H9 (cell line): ENCODE measurements at regions not wholly inside any gene's neighbourhood (a gene's known extent, or its start where the extent isn't known, plus 50 kb on each side); places are given as distances from the start of the nearest gene placed in this dataset.

Source experiments
- DNase-seq: peaks from one replicate; pipeline ENCODE4 v3.0.0-alpha.2; 2017
- H2AFZ ChIP-seq: one replicate; pipeline ENCODE4 v1.6.1; 2013; ENCODE audit warnings: mild to moderate bottlenecking, low read length, control low read depth, moderate library complexity
- H2AK5ac ChIP-seq: 2 replicates; pipeline ENCODE4 v1.6.1; 2013; ENCODE audit warnings: low read length, control low read depth, mixed read lengths; ENCODE audit not compliant: insufficient read length
- H2BK120ac ChIP-seq: one replicate; pipeline ENCODE4 v1.6.1; 2013; ENCODE audit warnings: low read depth, mild to moderate bottlenecking, low read length, control low read depth, inconsistent platforms; ENCODE audit not compliant: poor library complexity, severe bottlenecking
- H2BK12ac ChIP-seq: 2 replicates; pipeline ENCODE4 v1.6.1; 2013; ENCODE audit warnings: low read length, control low read depth, mixed read lengths, low read depth; ENCODE audit not compliant: insufficient read length
- H2BK15ac ChIP-seq: 2 replicates; pipeline ENCODE4 v1.6.1; 2013; ENCODE audit warnings: low read depth, low read length, control low read depth
- H2BK20ac ChIP-seq: one replicate; pipeline ENCODE4 v1.6.1; 2013; ENCODE audit warnings: low read depth, mild to moderate bottlenecking, low read length, control low read depth, inconsistent platforms; ENCODE audit not compliant: poor library complexity, severe bottlenecking
- H2BK5ac ChIP-seq: 2 replicates; pipeline ENCODE4 v1.6.1; 2013; ENCODE audit warnings: low read length, control low read depth, mixed read lengths; ENCODE audit not compliant: insufficient read length
- H3K14ac ChIP-seq: 2 replicates; pipeline ENCODE4 v1.6.1; 2013; ENCODE audit warnings: low read length, control low read depth; ENCODE audit not compliant: insufficient read depth
- H3K18ac ChIP-seq: 2 replicates; pipeline ENCODE4 v1.6.1; 2013; ENCODE audit warnings: low read depth, mild to moderate bottlenecking, mixed read lengths, low read length, control low read depth; ENCODE audit not compliant: insufficient read length
- H3K23ac ChIP-seq: 2 replicates; pipeline ENCODE4 v1.6.1; 2013; ENCODE audit warnings: low read length, control low read depth, mixed read lengths, low read depth; ENCODE audit not compliant: insufficient read length
- H3K23me2 ChIP-seq: 2 replicates; pipeline ENCODE4 v1.6.1; 2013; ENCODE audit warnings: low read depth, mild to moderate bottlenecking, mixed read lengths, low read length, control low read depth; ENCODE audit not compliant: insufficient read length, poor library complexity, severe bottlenecking
- H3K27ac ChIP-seq: 2 replicates; pipeline ENCODE4 v1.5.1; 2013; ENCODE audit warnings: low read length, control low read depth, mixed read lengths, low read depth; ENCODE audit not compliant: insufficient read length
- H3K27me3 ChIP-seq: 2 replicates; pipeline ENCODE4 v1.6.1; 2013; ENCODE audit warnings: low read length, control low read depth, inconsistent platforms; ENCODE audit not compliant: insufficient read depth
- H3K4ac ChIP-seq: 2 replicates; pipeline ENCODE4 v1.6.1; 2013; ENCODE audit warnings: low read depth, mild to moderate bottlenecking, control low read depth, inconsistent platforms, low read length, moderate library complexity
- H3K4me1 ChIP-seq: 2 replicates; pipeline ENCODE4 v1.6.1; 2013; ENCODE audit warnings: low read length, control low read depth, inconsistent platforms; ENCODE audit not compliant: insufficient read depth
- H3K4me2 ChIP-seq: 2 replicates; pipeline ENCODE4 v1.6.1; 2013; ENCODE audit warnings: low read length, control low read depth, mixed read lengths; ENCODE audit not compliant: insufficient read length, insufficient read depth
- H3K56ac ChIP-seq: 2 replicates; pipeline ENCODE4 v1.6.1; 2013; ENCODE audit warnings: low read depth, mild to moderate bottlenecking, mixed read lengths, low read length, control low read depth; ENCODE audit not compliant: insufficient read length
- H3K79me1 ChIP-seq: 2 replicates; pipeline ENCODE4 v1.6.1; 2013; ENCODE audit warnings: low read depth, mild to moderate bottlenecking, moderate library complexity, low read length, control low read depth, inconsistent platforms; ENCODE audit not compliant: insufficient read depth, poor library complexity, severe bottlenecking
- H3K79me2 ChIP-seq: 2 replicates; pipeline ENCODE4 v1.6.1; 2013; ENCODE audit warnings: low read length, control low read depth, inconsistent platforms; ENCODE audit not compliant: insufficient read depth
- H3K9ac ChIP-seq: 2 replicates; pipeline ENCODE4 v1.6.1; 2013; ENCODE audit warnings: low read length, control low read depth, mixed read lengths; ENCODE audit not compliant: insufficient read length; ENCODE audit errors: extremely low read depth
- H3K9me3 ChIP-seq: one replicate; pipeline ENCODE4 v1.6.1; 2013; ENCODE audit warnings: low read depth, low read length, inconsistent platforms; ENCODE audit not compliant: control insufficient read depth
- H3T11ph ChIP-seq: one replicate; pipeline ENCODE4 v1.6.1; 2013; ENCODE audit warnings: mild to moderate bottlenecking, low read length, control low read depth, inconsistent platforms
- H4K20me1 ChIP-seq: one replicate; pipeline ENCODE4 v1.6.1; 2013; ENCODE audit not compliant: control insufficient read depth, insufficient read length, insufficient read depth
- H4K5ac ChIP-seq: 2 replicates; pipeline ENCODE4 v1.6.1; 2013; ENCODE audit warnings: low read depth, mild to moderate bottlenecking, mixed read lengths, low read length, control low read depth; ENCODE audit not compliant: insufficient read length
- H4K8ac ChIP-seq: replicated peaks from 2 replicates; pipeline ENCODE4 v1.6.1; 2013; ENCODE audit warnings: low read length, control low read depth, mixed read lengths, low read depth; ENCODE audit not compliant: insufficient read length
- H4K91ac ChIP-seq: 2 replicates; pipeline ENCODE4 v1.6.1; 2013; ENCODE audit warnings: low read depth, mild to moderate bottlenecking, moderate library complexity, mixed read lengths, low read length, control low read depth; ENCODE audit not compliant: insufficient read length
- H3K27ac Mint-ChIP-seq, 3 experiments: 2 replicates in 2 of 3; 3 replicates in 1 of 3; pipeline ENCODE4 v1.8.0; 2020 to 2021; ENCODE audit warnings: mixed read lengths in 3 of 3, mild to moderate bottlenecking in 1 of 3, moderate library complexity in 1 of 3
- H3K27me3 Mint-ChIP-seq: 2 replicates; pipeline ENCODE4 v1.8.0; 2021; ENCODE audit warnings: low read depth, mild to moderate bottlenecking, moderate library complexity, mixed read lengths
- H3K36me3 Mint-ChIP-seq, 3 experiments: 2 replicates in 2 of 3; 3 replicates in 1 of 3; pipeline ENCODE4 v1.8.0; 2020 to 2021; ENCODE audit warnings: low read depth in 3 of 3, mixed read lengths in 3 of 3; ENCODE audit not compliant: insufficient read depth in 1 of 3
- H3K4me1 Mint-ChIP-seq, 2 experiments: 2 replicates each; pipeline ENCODE4 v1.8.0; 2020; ENCODE audit warnings: mixed read lengths in 2 of 2
- H3K4me3 Mint-ChIP-seq, 2 experiments: 2 replicates in 1 of 2; 3 replicates in 1 of 2; pipeline ENCODE4 v1.8.0; 2020 to 2021; ENCODE audit warnings: mild to moderate bottlenecking in 2 of 2, mixed read lengths in 2 of 2, moderate library complexity in 1 of 2
- H3K9me3 Mint-ChIP-seq, 2 experiments: 2 replicates in 1 of 2; 3 replicates in 1 of 2; pipeline ENCODE4 v1.8.0; 2020; ENCODE audit warnings: mild to moderate bottlenecking in 2 of 2, mixed read lengths in 2 of 2, moderate library complexity in 1 of 2
- WGBS: extraction: QIAGEN DNeasy Blood & Tissue Kit; methylation state at CpG from one replicate; pipeline ENCODE4 v1.1.7; 2013; ENCODE audit warnings: missing lambda C conversion rate, low lambda C conversion rate, mixed read lengths; ENCODE audit not compliant: insufficient read length; ENCODE audit errors: extremely low coverage; 5-methylcytosine and 5-hydroxymethylcytosine counted together
- TF ChIP-seq, protein P1 (sequence below): fragments of 200-600 bp; sonication (generic); conservative IDR thresholded peaks from 3 replicates; pipeline ENCODE4 v1.8.0; 2021; ENCODE audit warnings: antibody characterized with exemption, mild to moderate bottlenecking

DNA sequence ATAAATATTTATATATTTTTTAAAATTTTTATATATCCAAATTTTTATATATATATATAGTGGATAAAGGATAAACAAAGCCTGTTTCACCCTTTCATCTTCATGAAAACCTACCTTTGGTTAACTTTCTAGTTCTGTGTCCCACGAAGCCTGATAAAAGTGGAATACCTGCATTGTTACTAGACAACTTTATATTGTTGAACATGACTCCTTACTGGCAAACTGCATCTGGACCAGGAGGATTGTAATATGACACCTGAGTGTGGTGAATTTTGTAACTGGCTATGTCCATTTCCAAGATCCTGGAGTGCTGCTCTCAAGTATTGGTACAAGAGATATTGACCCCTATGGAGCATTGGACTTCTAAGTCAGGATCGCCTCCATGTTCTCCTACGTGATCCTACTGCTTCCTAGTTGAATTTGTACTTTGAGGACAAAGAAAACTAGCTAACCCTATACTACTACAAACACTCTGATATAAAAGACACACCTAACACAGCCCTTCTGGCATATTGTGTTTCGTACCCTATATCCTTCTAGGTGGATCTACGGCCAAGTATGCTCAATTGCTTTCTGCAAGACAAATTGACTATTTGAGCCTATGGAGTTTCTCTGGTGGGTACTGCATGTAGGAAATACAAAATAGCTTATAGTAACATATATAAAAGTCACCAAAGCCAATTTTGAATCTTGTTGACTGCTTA lies 61.3 kb upstream of the PRRG1 start:
- H3K4me3 Mint-ChIP-seq, result no peak overlapping the region
- Histone ChIP-seq H3K18ac (no peak overlapping the region), H3K14ac (no peak overlapping the region), H4K20me1 (no peaks in the 10 kb centered on the region), H3T11ph (no peak overlapping the region), H3K23me2 (no peaks in the 10 kb centered on the region), H3K4me1 (no peaks in the 10 kb centered on the region), H4K5ac (no peak overlapping the region), H2BK20ac (no peak overlapping the region), H3K56ac (no peak overlapping the region), H3K4me2 (no peak overlapping the region), H3K9ac (no peak overlapping the region), H3K27ac (no peak overlapping the region), H3K4ac (no peak overlapping the region), H2AFZ (no peak overlapping the region), H3K79me2 (no peaks in the 10 kb centered on the region), H3K9me3 (no peaks in the 10 kb centered on the region), H3K27me3 (no peaks in the 10 kb centered on the region), H2BK12ac (no peak overlapping the region), H4K91ac (no peak overlapping the region), H3K23ac (no peak overlapping the region), H2AK5ac (no peak overlapping the region), H4K8ac (no peak overlapping the region), H2BK5ac (no peak overlapping the region), H3K79me1 (no peaks in the 10 kb centered on the region), H2BK120ac (no peak overlapping the region), H2BK15ac (no peak overlapping the region)
- TF ChIP-seq, protein P1, sequence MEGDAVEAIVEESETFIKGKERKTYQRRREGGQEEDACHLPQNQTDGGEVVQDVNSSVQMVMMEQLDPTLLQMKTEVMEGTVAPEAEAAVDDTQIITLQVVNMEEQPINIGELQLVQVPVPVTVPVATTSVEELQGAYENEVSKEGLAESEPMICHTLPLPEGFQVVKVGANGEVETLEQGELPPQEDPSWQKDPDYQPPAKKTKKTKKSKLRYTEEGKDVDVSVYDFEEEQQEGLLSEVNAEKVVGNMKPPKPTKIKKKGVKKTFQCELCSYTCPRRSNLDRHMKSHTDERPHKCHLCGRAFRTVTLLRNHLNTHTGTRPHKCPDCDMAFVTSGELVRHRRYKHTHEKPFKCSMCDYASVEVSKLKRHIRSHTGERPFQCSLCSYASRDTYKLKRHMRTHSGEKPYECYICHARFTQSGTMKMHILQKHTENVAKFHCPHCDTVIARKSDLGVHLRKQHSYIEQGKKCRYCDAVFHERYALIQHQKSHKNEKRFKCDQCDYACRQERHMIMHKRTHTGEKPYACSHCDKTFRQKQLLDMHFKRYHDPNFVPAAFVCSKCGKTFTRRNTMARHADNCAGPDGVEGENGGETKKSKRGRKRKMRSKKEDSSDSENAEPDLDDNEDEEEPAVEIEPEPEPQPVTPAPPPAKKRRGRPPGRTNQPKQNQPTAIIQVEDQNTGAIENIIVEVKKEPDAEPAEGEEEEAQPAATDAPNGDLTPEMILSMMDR, result no peak
- no peak overlapping the region for H3K27ac Mint-ChIP-seq
- H3K4me1 Mint-ChIP-seq, result no peaks in the 10 kb centered on the region
- H3K36me3 Mint-ChIP-seq, result no peaks in the 10 kb centered on the region; a peak in 1 of 7 replicates
- no peaks in the 10 kb centered on the region for H3K27me3 Mint-ChIP-seq
- no peak for DNase-seq
- WGBS, result no CpG with 5 or more reads among the region's 5 CpGs
- H3K9me3 Mint-ChIP-seq, result peaks cover 32 to 34% of the 10 kb centered on the region in 2 experiments
